Fibroblast of skin of left biceps (primary cell): ENCODE measurements at regions not wholly inside any gene's neighbourhood (a gene's known extent, or its start where the extent isn't known, plus 50 kb on each side); places are given as distances from the start of the nearest gene placed in this dataset.
"Not testable (repeated sequence)": the region's sequence is repeated elsewhere in the genome, so short reads cannot be mapped to it uniquely, and the experiment has no call there.

Experiments used
- DNase-seq, 2 experiments: peaks; one replicate each; pipeline ENCODE4 v3.0.0-alpha.2; 2013; ENCODE audit warnings: low read depth in 2 of 2

DNA sequence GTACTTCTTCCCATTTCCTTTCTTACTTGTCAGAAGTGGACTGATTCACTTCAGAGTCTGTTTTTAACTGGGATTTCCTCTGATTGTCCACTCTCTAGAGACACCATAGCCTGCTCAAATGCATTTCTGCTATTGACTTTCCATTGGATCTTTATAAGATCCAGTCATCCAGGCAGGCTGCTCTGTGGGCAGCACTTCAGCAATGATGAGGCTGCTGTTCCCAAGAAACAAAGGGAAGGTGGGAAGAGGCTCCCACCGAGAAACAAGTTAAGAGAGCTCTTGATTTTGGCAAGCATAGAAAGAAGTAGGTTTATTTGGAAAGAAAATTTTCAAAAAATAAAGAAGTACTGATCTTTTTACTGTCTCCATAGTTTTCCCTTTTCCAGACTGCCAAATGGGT, 125.8 kb upstream of the STARD13 start:
- no peak for DNase-seq

- no peak for DNase-seq
Observed at GRCh38 chr13:33415822-33416221, 130.3 kb upstream of the STARD13 start.

DNA sequence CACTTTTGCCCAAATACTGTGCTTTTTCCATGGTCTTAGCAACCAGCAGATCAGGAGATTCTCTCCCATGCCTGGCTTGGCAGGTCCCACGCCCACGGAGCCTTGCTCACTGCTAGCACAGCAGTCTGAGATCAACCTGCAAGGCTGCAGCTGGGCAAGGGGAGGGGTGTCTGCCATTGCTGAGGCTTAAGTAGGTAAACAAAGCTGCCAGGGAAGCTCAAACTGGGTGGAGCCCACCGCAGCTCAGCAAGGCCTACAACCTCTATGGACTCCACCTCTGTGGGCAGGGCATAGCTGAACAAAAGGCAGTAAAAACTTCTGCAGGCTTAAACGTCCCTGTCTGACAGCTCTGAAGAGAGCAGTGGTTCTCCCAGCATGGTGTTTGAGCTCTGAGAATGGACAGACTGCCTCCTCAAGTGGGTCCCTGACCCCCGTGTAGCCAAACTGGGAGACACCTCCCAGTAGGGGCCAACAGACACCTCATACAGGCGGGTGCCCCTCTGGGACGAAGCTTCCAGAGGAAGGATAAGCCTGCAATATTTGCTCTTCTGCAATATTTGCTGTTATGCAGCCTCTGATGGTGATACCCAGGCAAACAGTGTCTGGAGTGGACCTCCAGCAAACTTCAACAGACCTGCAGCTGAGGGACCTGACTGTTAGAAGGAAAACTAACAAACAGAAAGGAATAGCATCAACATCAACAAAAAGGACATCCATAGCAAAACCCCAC, 132.8 kb upstream of the STARD13 start:
- not testable (repeated sequence) for DNase-seq

- DNase-seq = not testable (repeated sequence)
Observed at GRCh38 chr13:33420117-33420516, 134.6 kb upstream of the STARD13 start.

DNA sequence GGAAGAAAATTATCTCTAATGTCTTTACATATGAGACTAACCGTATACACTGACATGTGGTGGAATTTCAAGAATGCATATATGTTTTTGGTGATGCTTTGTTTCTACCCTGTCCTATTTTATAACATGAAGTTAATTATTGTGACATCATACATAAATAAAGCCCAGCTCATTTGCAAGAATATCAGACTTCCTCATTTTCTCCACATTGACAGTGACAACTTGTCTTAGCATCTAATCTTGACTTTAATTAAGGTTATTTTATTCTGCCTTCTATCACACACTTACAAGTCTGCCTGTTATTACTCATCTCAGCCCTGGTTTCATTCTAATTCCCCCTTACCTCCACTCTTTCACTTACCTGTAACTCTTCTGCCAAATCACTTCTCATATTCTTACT, 140.6 kb upstream of the STARD13 start:
- DNase-seq = no peak

- no peak for DNase-seq
Observed at GRCh38 chr13:33433316-33433715, 147.8 kb upstream of the STARD13 start.

GRCh38 chr13:33434676-33435075, 149.1 kb upstream of the STARD13 start:
- no peak for DNase-seq

- DNase-seq = no peak
Observed at GRCh38 chr13:33435207-33435606, 149.7 kb upstream of the STARD13 start.

GRCh38 chr13:33438918-33439317, 153.4 kb upstream of the STARD13 start:
- no peak for DNase-seq

- peak in 1 of 2 experiments; percentile 2 for DNase-seq
Observed at GRCh38 chr13:33441015-33441414, 155.5 kb upstream of the STARD13 start.

- no peak for DNase-seq
Observed at GRCh38 chr13:33445024-33445423, 159.5 kb upstream of the STARD13 start.

DNA sequence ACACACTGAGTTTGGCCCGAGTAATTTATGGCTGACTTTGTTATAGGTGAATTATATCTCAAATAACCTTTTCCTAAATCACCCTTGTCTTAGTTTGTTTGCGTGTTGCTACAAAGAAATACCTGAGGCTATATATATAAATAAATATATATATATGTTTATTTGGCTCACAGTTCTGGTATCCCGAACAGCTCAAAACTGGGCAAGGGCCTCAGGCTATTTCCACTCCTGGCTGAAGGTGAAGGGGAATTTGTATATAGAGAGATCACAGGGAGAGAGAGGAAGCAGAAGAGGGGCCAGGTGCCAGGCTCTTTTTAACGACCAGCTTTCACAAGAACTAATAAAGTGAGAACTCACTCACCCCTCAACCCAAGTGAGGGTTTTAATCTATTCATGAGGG, 159.9 kb upstream of the STARD13 start:
- DNase-seq = no peak

- DNase-seq = no peak
Observed at GRCh38 chr13:33446821-33447725, 161.5 kb upstream of the STARD13 start.

DNA sequence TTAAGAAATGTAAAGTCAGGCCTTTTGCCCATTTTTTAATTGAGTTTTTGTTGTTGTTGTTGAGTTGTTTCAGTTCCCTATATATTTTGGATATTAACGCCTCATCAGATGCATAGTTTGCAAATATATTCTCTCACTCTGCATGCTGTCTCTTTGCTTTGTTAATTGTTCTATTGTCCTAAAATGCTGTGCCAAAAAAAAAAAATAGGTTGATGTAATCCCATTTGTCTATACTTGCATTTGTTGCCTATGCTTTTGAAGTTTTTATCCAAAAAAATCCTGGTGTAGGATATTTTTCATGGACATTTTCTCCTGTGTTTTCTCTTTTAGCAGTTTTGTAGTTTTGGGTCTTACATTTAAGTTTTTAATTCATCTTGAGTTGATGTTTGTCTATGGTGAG, 163.3 kb upstream of the STARD13 start:
- no peak for DNase-seq

- DNase-seq = no peak
Observed at GRCh38 chr13:33450956-33451709, 165.6 kb upstream of the STARD13 start.

- no peak for DNase-seq
Observed at GRCh38 chr13:33452873-33453517, 167.4 kb upstream of the STARD13 start.

DNA sequence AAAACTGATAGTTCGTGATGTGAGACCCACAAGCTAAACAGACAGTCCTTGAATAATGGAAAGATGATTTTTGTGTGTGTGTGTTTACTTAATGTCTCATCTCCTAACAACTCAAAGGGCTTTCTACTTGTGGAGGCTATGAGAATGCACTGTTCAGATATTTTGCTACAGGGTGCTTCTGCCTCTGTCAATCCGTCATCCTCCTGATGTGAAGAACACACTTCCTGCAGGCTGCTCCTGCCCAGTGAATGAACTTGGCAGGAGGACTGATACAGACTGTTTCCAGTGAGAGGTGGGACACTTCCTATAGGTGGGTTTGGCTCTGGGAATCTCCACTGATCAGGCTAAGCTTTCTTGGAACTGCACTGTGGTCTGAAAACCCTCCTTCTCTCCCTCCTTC, 168.4 kb upstream of the STARD13 start:
- no peak for DNase-seq

DNA sequence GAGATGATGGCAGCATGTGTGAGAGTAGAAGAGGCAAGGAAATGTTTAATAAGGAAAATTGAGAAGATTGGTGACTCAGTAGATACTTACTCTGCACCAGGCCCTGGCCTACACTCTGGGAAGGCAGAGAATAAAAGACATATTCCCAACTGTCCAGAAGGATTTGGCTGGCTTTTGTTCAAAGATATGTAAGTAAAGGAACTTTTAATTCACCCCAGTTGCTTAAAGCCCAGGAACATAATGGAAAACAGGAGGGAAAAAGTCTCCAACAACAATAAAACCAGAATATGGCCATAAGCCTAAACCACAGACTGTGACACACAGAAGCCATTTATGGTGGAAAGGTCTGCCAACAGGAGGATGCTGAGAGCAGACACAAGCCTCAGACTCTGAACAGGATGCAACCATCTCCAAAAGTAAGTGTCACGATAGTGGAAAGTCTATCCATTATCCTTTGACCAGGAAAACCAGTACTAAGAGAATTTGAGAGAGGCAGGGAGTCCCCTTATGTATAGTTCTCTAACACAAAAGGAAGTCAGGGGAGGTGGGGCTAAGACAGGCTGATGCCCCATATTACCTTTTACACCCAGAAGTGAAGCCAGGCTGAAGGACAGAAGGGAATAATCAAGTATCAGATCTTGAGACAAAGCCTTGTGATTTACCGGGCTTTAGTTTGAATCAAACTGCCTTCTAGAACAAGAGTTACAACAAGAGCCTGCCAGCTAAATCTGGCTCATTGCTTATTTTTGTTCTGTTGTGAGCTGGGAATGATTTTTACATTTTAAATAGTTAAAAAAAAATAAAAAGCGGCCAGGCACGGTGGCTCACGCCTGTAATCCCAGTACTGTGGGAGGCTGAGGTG, 169.5 kb upstream of the STARD13 start:
- DNase-seq = peak; percentile 88 to 90

DNA sequence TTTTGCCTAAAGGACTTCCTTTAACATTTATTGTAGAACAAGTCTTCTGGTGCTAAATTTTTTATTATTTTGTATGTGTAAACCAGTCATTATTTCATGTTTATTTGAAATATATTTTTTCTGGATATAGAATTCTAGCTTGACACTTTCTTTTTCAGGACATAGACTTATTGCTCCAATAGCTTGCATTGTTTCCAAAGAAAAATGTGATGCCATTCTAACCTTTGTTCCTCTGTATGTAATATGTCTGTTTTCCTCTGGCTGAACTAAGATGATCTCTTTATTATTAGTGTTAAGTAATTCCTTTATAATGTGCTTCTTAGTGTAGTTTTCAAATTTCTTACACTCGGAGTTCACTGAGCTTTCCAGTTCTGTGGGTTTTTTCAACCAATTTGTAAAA, 174.1 kb upstream of the STARD13 start:
- DNase-seq = no peak

- no peak for DNase-seq
Observed at GRCh38 chr13:33462109-33462508, 176.6 kb upstream of the STARD13 start.

GRCh38 chr13:33464345-33464744, 178.8 kb upstream of the STARD13 start:
- DNase-seq = no peak
